ENCODE measurements at regions not wholly inside any gene's neighbourhood (a gene's known extent, or its start where the extent isn't known, plus 50 kb on each side); places are given as distances from the start of the nearest gene placed in this dataset.

DNA sequence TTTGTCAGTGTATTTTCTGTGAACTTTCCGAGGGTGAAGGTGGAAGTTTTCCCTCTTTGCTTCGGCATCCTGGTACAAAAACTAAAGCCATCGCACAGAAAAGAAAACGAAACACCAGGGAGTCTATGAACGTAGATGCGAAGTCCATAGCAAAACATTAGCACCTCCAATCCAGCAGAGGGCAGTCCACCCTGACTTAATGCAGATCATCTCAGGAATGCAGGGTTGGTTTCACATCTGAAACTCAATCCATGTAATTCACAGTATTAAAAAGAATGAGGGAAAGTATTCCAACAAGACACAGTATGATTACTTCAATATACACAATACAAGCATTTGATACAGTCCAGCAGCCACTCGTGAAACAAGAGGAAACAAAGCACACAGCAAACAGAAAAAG, 70.8 kb downstream of the RTP5 start:
- BruUV-seq (replicated peaks), result no TSS peak

GRCh38 chr2:241941691-241942301, 72.3 kb downstream of the RTP5 start:
- Mint-ChIP-seq H3K36me3 (ENCODE audit: insufficient read depth, unreplicated experiment) (no peaks in the 10 kb centered on the region), H3K4me3 (ENCODE audit: unreplicated experiment) (no peak overlapping the region), H3K27ac (ENCODE audit: unreplicated experiment) (no peak overlapping the region), H3K4me1 (ENCODE audit: low read depth, unreplicated experiment) (no peaks in the 10 kb centered on the region), H3K9me3 (ENCODE audit: unreplicated experiment) (peaks cover 6% of the 10 kb centered on the region), H3K27me3 (ENCODE audit: insufficient read depth, unreplicated experiment) (no peaks in the 10 kb centered on the region)
- DNase-seq, result no peak
- intact Hi-C loops (cut with micrococcal nuclease; ENCODE audit: unreplicated experiment), result no loop called here
- Histone ChIP-seq H3K36me3 (ENCODE audit: control insufficient read depth, insufficient read depth, low read length) (no peaks in the 10 kb centered on the region), H3K4me3 (ENCODE audit: low read depth, low read length) (no peak overlapping the region), H3K9me3 (no peaks in the 10 kb centered on the region), H3K4me1 (no peaks in the 10 kb centered on the region), H3K27me3 (replicated peaks; ENCODE audit: control insufficient read depth, insufficient read depth, low read length) (no peaks in the 10 kb centered on the region)
- TF ChIP-seq, protein P1, sequence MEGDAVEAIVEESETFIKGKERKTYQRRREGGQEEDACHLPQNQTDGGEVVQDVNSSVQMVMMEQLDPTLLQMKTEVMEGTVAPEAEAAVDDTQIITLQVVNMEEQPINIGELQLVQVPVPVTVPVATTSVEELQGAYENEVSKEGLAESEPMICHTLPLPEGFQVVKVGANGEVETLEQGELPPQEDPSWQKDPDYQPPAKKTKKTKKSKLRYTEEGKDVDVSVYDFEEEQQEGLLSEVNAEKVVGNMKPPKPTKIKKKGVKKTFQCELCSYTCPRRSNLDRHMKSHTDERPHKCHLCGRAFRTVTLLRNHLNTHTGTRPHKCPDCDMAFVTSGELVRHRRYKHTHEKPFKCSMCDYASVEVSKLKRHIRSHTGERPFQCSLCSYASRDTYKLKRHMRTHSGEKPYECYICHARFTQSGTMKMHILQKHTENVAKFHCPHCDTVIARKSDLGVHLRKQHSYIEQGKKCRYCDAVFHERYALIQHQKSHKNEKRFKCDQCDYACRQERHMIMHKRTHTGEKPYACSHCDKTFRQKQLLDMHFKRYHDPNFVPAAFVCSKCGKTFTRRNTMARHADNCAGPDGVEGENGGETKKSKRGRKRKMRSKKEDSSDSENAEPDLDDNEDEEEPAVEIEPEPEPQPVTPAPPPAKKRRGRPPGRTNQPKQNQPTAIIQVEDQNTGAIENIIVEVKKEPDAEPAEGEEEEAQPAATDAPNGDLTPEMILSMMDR (IDR thresholded peaks at IDR 0.05; ENCODE audit: insufficient read depth in 1 of 2, low read depth in 1 of 2, low read length in 1 of 2, severe bottlenecking in 1 of 2, unreplicated experiment in 1 of 2), result no peak
- BruUV-seq (replicated peaks), result no TSS peak
- POLR2A ChIA-PET, result no interaction called here
- CTCF ChIA-PET, result no interaction called here

More for the DNA sequence above, 70.8 kb downstream of the RTP5 start:
- Histone ChIP-seq H3K4me3 (ENCODE audit: low read depth, low read length) (no peak overlapping the region), H3K4me1 (no peaks in the 10 kb centered on the region), H3K27me3 (replicated peaks; ENCODE audit: control insufficient read depth, insufficient read depth, low read length) (no peaks in the 10 kb centered on the region), H3K36me3 (ENCODE audit: control insufficient read depth, insufficient read depth, low read length) (no peaks in the 10 kb centered on the region), H3K9me3 (0 out of 2 replicates have a peak, but pooled peaks cover 3% of the 10 kb centered on the region)
- no peak overlapping the region for H3K4me3 Mint-ChIP-seq (ENCODE audit: unreplicated experiment)
- ChIA-PET CTCF (no interaction called here), POLR2A (no interaction called here)
- no peak overlapping the region for H3K27ac Mint-ChIP-seq (ENCODE audit: unreplicated experiment)
- TF ChIP-seq, protein P1 (IDR thresholded peaks at IDR 0.05; ENCODE audit: insufficient read depth in 1 of 2, low read depth in 1 of 2, low read length in 1 of 2, severe bottlenecking in 1 of 2, unreplicated experiment in 1 of 2), result no peak
- H3K4me1 Mint-ChIP-seq (ENCODE audit: low read depth, unreplicated experiment), result no peaks in the 10 kb centered on the region
- H3K27me3 Mint-ChIP-seq (ENCODE audit: insufficient read depth, unreplicated experiment), result no peaks in the 10 kb centered on the region
- intact Hi-C loops (cut with micrococcal nuclease; ENCODE audit: unreplicated experiment), result no loop called here
- no peaks in the 10 kb centered on the region for H3K36me3 Mint-ChIP-seq (ENCODE audit: insufficient read depth, unreplicated experiment)
- peaks cover 13% of the 10 kb centered on the region for H3K9me3 Mint-ChIP-seq (ENCODE audit: unreplicated experiment)
- DNase-seq, result no peak

DNA sequence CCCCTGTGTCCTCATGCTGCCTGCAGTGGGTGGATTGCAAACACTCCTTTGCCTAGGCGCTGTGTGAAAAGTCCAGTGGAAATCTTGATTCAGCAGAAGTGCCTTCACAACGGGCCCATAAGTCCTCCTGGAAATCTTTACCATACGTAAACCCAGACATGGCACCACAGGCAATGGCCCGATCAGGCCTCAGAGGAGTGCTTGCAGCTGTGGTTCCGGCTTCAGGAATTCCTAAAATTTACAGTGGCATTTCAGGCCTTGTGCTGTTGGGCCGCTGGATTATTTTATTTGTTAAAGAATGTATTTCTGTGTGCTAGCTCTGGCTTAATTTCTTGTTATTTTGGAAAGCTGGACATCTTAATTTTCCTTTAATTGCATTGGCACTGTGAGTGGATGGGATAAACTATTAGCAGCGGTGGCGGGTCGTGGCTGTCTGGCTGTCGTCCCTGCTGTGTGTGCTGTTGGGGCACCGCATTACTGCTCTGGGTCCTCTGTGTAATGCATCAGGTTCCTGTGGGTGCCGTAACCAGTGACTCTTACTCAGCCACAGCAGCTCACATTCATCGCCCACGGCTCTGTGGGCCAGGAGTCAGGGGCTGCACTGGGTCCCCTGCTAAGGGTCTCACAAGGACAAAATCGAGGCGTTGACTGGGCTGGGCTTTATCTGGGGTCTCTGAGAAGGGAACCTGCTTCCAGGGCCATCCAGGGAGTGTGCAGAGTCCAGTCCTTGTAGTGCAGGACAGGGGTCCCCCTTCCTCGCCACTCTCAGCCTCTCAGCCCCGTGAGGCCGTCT, 73.1 kb downstream of the RTP5 start:
- Mint-ChIP-seq H3K27me3 (ENCODE audit: insufficient read depth, unreplicated experiment) (no peaks in the 10 kb centered on the region), H3K36me3 (ENCODE audit: insufficient read depth, unreplicated experiment) (no peaks in the 10 kb centered on the region), H3K4me1 (ENCODE audit: low read depth, unreplicated experiment) (no peaks in the 10 kb centered on the region), H3K27ac (ENCODE audit: unreplicated experiment) (no peak overlapping the region), H3K9me3 (ENCODE audit: unreplicated experiment) (peaks cover 6% of the 10 kb centered on the region), H3K4me3 (ENCODE audit: unreplicated experiment) (no peak overlapping the region)
- intact Hi-C loops (cut with micrococcal nuclease; ENCODE audit: unreplicated experiment), result no loop called here
- BruUV-seq (replicated peaks), result no TSS peak
- H3K36me3 ChIP-seq (ENCODE audit: control insufficient read depth, insufficient read depth, low read length), result no peaks in the 10 kb centered on the region
- H3K4me1 ChIP-seq, result no peaks in the 10 kb centered on the region
- ChIA-PET POLR2A (no interaction called here), CTCF (no interaction called here)
- H3K27me3 ChIP-seq (replicated peaks; ENCODE audit: control insufficient read depth, insufficient read depth, low read length), result no peaks in the 10 kb centered on the region
- no peak overlapping the region for H3K4me3 ChIP-seq (ENCODE audit: low read depth, low read length)
- TF ChIP-seq, protein P1 (IDR thresholded peaks at IDR 0.05; ENCODE audit: insufficient read depth in 1 of 2, low read depth in 1 of 2, low read length in 1 of 2, severe bottlenecking in 1 of 2, unreplicated experiment in 1 of 2), result no peak
- no peaks in the 10 kb centered on the region for H3K9me3 ChIP-seq
- DNase-seq, result no peak
